Activated CD4-positive, alpha-beta T cell treated with anti-CD3 and anti-CD28 coated beads for 36 hours (primary cell): ENCODE measurements at regions not wholly inside any gene's neighbourhood (a gene's known extent, or its start where the extent isn't known, plus 50 kb on each side); places are given as distances from the start of the nearest gene placed in this dataset.
"Not testable (repeated sequence)": the region's sequence is repeated elsewhere in the genome, so short reads cannot be mapped to it uniquely, and the experiment has no call there.

ENCODE experiments used
- ATAC-seq: fragments of 200-7000 bp; cut with Tn5 transposase; one replicate; pipeline ENCODE4 v1.10.0; 2021; ENCODE audit warnings: mild to moderate bottlenecking, moderate library complexity
- CTCF ChIA-PET: fragments of 350-600 bp; sonication (Branson Sonifier 250); formaldehyde crosslinking; loops from one replicate; lab custom pipeline; 2021; ENCODE audit warnings: antibody characterized with exemption; lab: Charles Lee
- POLR2A ChIA-PET: fragments of 350-600 bp; sonication (Branson Sonifier 250); formaldehyde crosslinking; loops from one replicate; lab custom pipeline; 2021; ENCODE audit warnings: antibody characterized with exemption, inconsistent platforms; lab: Charles Lee
- DNase-seq: peaks from one replicate; pipeline ENCODE4 v3.0.0-alpha.2; 2020
- H3K27ac Mint-ChIP-seq: one replicate; pipeline ENCODE4 v1.8.0; 2021; ENCODE audit warnings: mixed read lengths
- H3K27me3 Mint-ChIP-seq: one replicate; pipeline ENCODE4 v1.8.0; 2021; ENCODE audit warnings: mixed read lengths
- H3K36me3 Mint-ChIP-seq: one replicate; pipeline ENCODE4 v1.8.0; 2021; ENCODE audit warnings: low read depth, mixed read lengths
- H3K4me1 Mint-ChIP-seq: one replicate; pipeline ENCODE4 v1.8.0; 2021; ENCODE audit warnings: mixed read lengths
- H3K4me3 Mint-ChIP-seq: one replicate; pipeline ENCODE4 v1.8.0; 2021; ENCODE audit warnings: mild to moderate bottlenecking, moderate library complexity, mixed read lengths
- H3K9me3 Mint-ChIP-seq: one replicate; pipeline ENCODE4 v1.8.0; 2021; ENCODE audit warnings: low read depth, mixed read lengths
- intact Hi-C, 2 experiments: fragments of 100-400 bp; cut with DNase I in 1 of 2; cut with micrococcal nuclease in 1 of 2; formaldehyde crosslinking; loops; one replicate each; pipeline versions ENCODE4 v1.14.2 to v1.15.1; 2022 to 2024; cut with DNase I, micrococcal nuclease

DNA sequence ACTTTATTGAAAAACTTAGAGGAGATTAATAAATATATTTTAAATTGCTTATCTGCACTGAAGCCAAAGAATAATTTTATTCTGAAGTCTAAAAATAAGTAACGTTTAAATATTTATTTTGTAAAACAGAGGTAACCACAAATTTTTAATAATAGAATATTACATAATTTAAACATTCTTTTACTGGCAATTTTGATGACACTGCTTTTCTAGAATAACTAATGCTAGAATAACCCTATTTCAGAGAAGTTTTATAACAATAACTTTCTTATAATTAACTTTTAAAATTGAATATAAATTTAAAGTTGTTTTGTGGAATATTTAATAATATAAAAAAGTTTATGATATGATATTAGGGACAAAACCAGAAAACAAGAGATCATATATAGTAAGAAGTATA, 409.6 kb upstream of the KCNMB2 start:
- no peak for ATAC-seq
- ChIA-PET POLR2A (no interaction called here), CTCF (no interaction called here)
- H3K27ac Mint-ChIP-seq, result no peak overlapping the region
- no peak overlapping the region for H3K4me3 Mint-ChIP-seq
- no peak for DNase-seq
- H3K36me3 Mint-ChIP-seq, result no peaks in the 10 kb centered on the region
- intact Hi-C loops, result no loop called here
- H3K9me3 Mint-ChIP-seq, result no peaks in the 10 kb centered on the region
- H3K27me3 Mint-ChIP-seq, result no peaks in the 10 kb centered on the region
- H3K4me1 Mint-ChIP-seq, result no peaks in the 10 kb centered on the region

DNA sequence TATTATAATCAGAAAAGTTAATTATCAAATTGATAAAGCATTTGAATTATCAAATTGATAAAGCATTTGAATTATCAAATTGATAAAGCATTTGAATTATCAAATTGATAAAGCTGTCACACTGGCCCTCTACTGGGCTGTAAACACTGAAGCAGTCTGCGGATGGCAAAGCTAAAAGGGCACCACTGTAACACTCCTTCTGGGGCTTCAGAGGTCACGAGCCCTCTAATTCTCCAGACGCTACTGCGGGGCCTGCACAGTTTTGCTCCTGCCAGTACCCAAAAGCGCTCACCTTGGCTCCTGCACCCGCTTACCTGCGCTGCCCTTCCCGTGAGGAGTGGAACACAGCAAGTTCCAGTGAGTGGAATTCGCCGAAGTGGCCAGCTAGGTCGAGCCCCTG, 409.0 kb upstream of the KCNMB2 start:
- CTCF ChIA-PET, result no interaction called here
- POLR2A ChIA-PET, result no interaction called here
- Mint-ChIP-seq H3K4me3 (no peak overlapping the region), H3K36me3 (no peaks in the 10 kb centered on the region), H3K27ac (no peak overlapping the region), H3K9me3 (no peaks in the 10 kb centered on the region), H3K4me1 (no peaks in the 10 kb centered on the region), H3K27me3 (no peaks in the 10 kb centered on the region)
- ATAC-seq (no peak), DNase-seq (no peak)
- intact Hi-C loops, result no loop called here

DNA sequence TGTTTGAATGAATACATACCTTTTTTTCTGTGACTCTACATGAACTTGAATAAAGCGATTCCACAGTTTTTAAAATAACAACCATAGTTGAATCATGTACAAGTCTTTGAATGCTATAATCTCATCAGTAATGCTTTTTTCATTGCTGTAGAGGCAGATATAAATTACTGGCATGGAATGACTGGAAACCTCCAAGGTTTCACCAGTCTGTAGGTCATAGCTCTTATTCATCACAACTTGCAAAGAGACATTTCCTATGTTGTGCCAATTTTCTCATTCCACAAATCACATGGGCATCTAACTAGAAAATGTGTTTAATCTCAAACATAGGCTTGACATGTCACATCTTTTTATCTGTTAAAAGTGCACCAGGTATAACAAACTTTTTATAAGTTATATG, 407.1 kb upstream of the KCNMB2 start:
- ChIA-PET POLR2A (no interaction called here), CTCF (no interaction called here)
- Mint-ChIP-seq H3K27ac (no peak overlapping the region), H3K27me3 (no peaks in the 10 kb centered on the region), H3K4me3 (no peak overlapping the region), H3K4me1 (no peaks in the 10 kb centered on the region), H3K9me3 (no peaks in the 10 kb centered on the region), H3K36me3 (no peaks in the 10 kb centered on the region)
- no peak for DNase-seq
- intact Hi-C loops, result no loop called here
- no peak for ATAC-seq

DNA sequence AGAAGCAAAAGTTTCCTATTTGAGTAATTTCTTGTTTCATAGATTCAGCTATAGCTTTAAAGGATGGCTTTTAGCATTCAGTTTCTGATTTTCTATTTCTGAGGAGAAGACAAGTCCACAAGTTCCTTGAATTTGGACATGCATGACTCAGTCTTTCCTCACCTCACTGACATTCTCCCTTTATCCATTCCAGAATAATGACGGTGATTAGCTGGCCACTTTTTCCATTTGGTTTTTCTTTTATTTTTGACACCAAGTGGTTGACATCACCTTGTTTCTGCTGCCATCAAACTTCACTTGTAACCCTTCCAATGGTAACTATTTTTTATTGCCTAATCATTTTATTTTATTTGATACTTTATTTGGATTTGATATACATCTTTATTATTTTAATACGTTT, 404.4 kb upstream of the KCNMB2 start:
- Mint-ChIP-seq H3K4me3 (no peak overlapping the region), H3K27me3 (no peaks in the 10 kb centered on the region), H3K4me1 (no peaks in the 10 kb centered on the region), H3K27ac (no peak overlapping the region), H3K36me3 (no peaks in the 10 kb centered on the region), H3K9me3 (peaks cover 3% of the 10 kb centered on the region)
- ATAC-seq, result no peak
- ChIA-PET POLR2A (no interaction called here), CTCF (no interaction called here)
- DNase-seq, result no peak
- intact Hi-C loops, result no loop called here

DNA sequence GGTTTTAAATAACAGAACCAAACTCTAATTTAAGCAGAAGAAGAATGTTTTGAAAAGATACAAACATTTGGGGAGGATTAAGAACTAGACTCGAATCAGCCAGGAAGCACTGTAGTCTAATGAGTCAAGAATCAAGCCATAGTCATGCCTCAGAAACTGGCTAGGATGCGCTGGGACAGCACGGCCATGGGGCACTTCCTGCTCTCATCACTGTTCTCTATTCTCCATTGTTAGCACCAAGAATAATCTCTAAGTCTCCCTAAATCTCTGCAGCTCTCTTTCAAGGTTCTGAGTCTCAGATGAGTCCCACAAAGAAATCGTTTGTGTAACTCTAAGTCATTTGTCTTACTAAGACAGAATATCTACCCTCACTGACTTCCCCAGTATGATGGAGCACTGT, 399.0 kb upstream of the KCNMB2 start:
- Mint-ChIP-seq H3K4me1 (no peaks in the 10 kb centered on the region), H3K4me3 (no peak overlapping the region), H3K27me3 (no peaks in the 10 kb centered on the region), H3K27ac (no peak overlapping the region), H3K9me3 (peaks cover 3% of the 10 kb centered on the region), H3K36me3 (no peaks in the 10 kb centered on the region)
- ATAC-seq, result no peak
- CTCF ChIA-PET, result no interaction called here
- POLR2A ChIA-PET, result interaction anchor here (0.6 kb wide), 1 partner anchor 69 kb away, joined by 3 read pairs; no protein-coding TSS in a partner anchor
- no peak for DNase-seq
- intact Hi-C loops, result no loop called here

DNA sequence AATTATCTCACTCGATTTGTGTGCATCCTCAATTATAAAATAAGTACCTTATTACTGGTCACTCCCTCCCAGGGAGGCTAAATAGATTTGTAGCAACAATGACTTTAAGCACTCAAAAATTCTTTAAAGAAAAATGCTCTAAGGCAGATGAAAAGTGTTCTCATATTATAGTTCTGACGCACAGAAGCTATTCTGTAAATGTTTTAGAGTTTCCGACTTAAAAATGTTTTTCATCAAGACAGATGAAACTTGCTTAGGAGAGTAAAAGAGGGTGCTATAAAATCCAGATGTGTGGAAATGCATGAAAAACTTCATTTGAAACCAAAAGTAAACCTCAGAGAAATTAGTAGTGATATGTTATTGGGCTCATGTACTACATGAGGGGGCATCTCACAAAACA, 398.4 kb upstream of the KCNMB2 start:
- Mint-ChIP-seq H3K4me3 (no peak overlapping the region), H3K9me3 (peaks cover 3% of the 10 kb centered on the region), H3K27ac (no peak overlapping the region), H3K36me3 (no peaks in the 10 kb centered on the region), H3K4me1 (no peaks in the 10 kb centered on the region), H3K27me3 (no peaks in the 10 kb centered on the region)
- intact Hi-C loops, result no loop called here
- ChIA-PET CTCF (no interaction called here), POLR2A (interaction anchor here (0.6 kb wide), 1 partner anchor 68 kb away, joined by 3 read pairs; no protein-coding TSS in a partner anchor)
- DNase-seq (no peak), ATAC-seq (no peak)

DNA sequence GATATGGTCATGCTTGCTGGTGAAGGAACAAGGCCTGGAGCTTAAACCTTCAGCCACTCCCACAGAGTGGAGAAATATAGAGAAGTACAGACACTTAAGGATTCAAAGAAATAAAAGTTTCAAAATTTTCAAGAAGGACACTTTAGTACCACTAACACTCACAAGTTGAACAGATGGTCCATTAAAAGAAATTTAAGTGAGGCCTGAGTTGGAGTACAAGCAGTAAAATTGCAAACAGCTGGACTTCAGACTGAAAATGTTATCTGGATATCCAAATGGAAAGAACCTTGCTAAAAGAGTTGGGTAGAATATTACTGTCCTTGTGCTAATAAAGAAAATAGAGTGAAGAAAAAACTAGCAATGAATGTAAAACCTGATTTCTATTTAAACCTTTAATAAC, 397.1 kb upstream of the KCNMB2 start:
- Mint-ChIP-seq H3K9me3 (peaks cover 3% of the 10 kb centered on the region), H3K4me3 (no peak overlapping the region)
- intact Hi-C loops, result no loop called here

DNA sequence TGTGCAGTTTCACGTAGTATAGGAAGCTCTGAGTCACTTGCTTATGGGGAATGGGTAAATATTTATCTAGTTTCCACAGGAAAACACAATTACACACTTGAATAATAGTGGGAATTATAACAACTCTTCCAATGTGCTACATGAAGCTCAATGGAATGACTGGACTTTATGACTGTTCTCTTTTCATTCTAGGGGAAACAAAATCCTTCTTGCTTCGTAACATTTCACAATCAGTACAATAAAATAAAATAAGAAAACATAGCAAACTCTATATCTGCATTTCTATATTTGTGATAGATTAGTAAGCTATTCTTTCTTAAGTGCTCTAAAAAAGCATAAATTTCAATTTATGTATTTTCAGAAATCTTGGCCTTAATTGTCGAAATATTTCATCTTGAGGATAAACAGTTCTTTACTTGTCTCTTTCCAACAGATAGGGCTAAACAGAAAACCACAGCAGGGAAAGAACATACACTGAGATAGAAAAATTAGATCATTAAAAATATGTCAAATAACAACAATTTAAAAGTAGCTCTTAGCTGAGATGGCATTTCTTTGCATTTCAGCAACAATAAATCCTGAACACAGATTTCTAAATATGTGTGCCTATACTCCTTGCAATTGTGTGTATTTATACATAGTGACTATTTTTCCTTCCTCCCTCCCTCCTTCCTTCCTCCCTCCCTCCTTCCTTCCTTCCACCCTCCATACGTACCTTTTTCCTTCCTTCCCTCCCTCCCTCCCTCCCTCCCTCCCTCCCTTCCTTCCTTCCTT, 395.5 kb upstream of the KCNMB2 start:
- Mint-ChIP-seq H3K36me3 (no peaks in the 10 kb centered on the region), H3K4me1 (no peaks in the 10 kb centered on the region), H3K27me3 (no peaks in the 10 kb centered on the region), H3K27ac (no peak overlapping the region), H3K9me3 (no peaks in the 10 kb centered on the region), H3K4me3 (no peak overlapping the region)
- ChIA-PET CTCF (no interaction called here), POLR2A (no interaction called here)
- no peak for ATAC-seq
- no peak for DNase-seq
- intact Hi-C loops, result no loop called here

More for the DNA sequence above, 397.1 kb upstream of the KCNMB2 start:
- ChIA-PET POLR2A (no interaction called here), CTCF (no interaction called here)
- no peak overlapping the region for H3K27ac Mint-ChIP-seq
- DNase-seq (no peak), ATAC-seq (no peak)
- no peaks in the 10 kb centered on the region for H3K27me3 Mint-ChIP-seq
- no peaks in the 10 kb centered on the region for H3K36me3 Mint-ChIP-seq
- no peaks in the 10 kb centered on the region for H3K4me1 Mint-ChIP-seq

DNA sequence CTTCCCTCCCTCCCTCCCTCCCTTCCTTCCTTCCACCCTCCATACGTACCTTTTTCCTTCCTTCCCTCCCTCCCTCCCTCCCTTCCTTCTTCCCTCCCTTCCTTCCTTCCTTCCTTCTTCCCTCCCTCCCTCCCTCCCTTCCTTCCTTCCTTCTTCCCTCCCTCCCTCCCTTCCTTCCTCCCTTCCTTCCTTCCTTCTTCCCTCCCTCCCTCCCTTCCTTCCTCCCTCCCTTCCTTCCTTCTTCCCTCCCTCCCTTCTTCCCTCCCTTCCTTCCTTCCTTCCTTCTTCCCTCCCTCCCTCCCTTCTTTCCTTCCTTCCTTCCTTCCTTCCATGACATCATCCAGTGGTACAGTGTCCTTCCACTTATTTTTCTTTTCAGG, 394.9 kb upstream of the KCNMB2 start:
- H3K27ac Mint-ChIP-seq, DNase-seq, intact Hi-C loops, H3K27me3 Mint-ChIP-seq, ATAC-seq, H3K9me3 Mint-ChIP-seq, POLR2A ChIA-PET, H3K4me3 Mint-ChIP-seq, CTCF ChIA-PET, H3K36me3 Mint-ChIP-seq, H3K4me1 Mint-ChIP-seq: not testable (repeated sequence)

DNA sequence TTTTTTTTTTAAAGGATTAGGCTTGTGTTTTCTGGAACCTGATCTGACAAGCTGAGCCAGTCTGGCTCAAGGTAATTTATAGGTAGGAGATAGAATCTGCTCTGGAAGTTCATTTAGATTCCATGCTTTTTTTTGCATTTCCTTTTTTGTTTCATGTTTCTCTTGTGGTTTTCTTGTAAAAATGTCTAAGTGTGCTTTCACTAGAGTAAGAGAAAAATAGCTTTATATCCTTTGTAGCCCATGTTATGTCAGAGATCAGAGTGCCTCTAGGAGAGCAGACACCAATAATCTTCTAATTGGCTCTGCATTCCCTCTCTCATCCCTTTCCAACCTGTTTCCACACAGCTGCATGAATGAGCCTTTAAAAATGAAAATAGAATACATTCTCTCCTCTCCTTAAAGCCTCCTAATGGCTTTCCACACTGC, 389.8 kb upstream of the KCNMB2 start:
- H3K4me1 Mint-ChIP-seq, result peaks cover 2% of the 10 kb centered on the region
- intact Hi-C loops, result no loop called here
- ChIA-PET POLR2A (no interaction called here), CTCF (no interaction called here)
- H3K27me3 Mint-ChIP-seq, result no peaks in the 10 kb centered on the region
- no peak for DNase-seq
- H3K9me3 Mint-ChIP-seq, result no peaks in the 10 kb centered on the region
- H3K27ac Mint-ChIP-seq, result no peak overlapping the region
- no peak for ATAC-seq
- no peaks in the 10 kb centered on the region for H3K36me3 Mint-ChIP-seq
- no peak overlapping the region for H3K4me3 Mint-ChIP-seq

DNA sequence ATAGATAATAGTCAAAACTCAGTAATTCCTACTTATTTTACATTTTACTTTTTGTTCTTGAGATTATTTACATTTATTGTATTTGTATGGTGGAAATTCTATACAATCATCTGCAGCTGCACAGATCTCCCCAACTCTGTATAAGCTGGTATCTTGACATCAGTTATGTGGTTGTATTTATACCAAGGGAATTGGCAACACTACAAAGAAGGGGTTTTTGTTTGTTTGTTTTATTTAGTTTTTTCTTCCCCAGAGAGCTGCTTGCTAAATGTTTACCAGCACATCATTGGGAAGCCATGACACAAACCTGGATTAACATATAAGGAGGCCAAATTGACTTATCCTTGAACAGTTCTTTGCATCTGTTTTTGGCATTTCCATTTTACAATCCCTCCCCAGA, 389.2 kb upstream of the KCNMB2 start:
- DNase-seq (no peak), ATAC-seq (no peak)
- POLR2A ChIA-PET, result no interaction called here
- intact Hi-C loops, result no loop called here
- Mint-ChIP-seq H3K27ac (no peak overlapping the region), H3K27me3 (no peaks in the 10 kb centered on the region), H3K36me3 (no peaks in the 10 kb centered on the region), H3K4me1 (peaks cover 5% of the 10 kb centered on the region), H3K9me3 (no peaks in the 10 kb centered on the region), H3K4me3 (no peak overlapping the region)
- CTCF ChIA-PET, result no interaction called here

DNA sequence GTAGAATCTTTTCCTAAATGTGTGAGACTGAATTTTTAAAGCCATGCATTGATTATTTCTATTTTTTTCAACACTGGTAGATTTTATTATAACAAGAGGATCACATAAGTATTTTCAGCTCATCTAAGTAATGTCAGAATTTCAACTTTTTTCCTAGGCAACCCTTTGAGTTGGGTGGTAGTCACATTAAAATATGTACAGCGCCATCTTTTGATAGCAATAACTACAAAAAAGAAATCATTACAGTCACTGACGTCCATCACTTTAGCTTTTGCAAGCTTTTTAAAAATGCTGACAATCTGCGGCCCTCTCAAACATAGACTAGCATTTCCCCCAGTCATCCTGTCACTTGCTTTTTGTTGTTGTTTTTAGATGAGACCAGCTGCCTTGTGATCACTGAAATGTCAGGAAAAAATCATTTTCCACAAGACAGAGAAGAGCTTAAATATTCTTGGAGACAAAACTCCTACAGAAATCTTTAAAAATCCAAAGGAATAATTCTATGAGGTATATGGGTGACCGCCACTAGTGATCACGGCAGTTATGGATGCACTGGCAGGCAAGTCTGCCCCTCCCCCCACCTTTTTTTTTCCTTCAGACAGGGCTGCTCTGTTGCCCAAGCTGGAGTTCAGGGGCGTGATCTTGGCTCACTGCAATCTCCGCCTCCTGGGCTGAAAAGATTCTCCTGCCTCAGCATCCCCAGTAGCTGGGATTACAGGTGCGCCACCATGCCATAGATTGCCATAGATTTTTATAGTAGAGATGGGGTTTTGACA, 384.0 kb upstream of the KCNMB2 start:
- no peaks in the 10 kb centered on the region for H3K9me3 Mint-ChIP-seq

More for the DNA sequence above, 384.0 kb upstream of the KCNMB2 start:
- DNase-seq, result no peak
- Mint-ChIP-seq H3K36me3 (no peaks in the 10 kb centered on the region), H3K27me3 (no peaks in the 10 kb centered on the region), H3K4me3 (no peak overlapping the region), H3K4me1 (peaks cover 2% of the 10 kb centered on the region), H3K27ac (no peak overlapping the region)
- POLR2A ChIA-PET, result interaction anchor here (0.7 kb wide), 1 partner anchor 746 kb away, joined by 3 read pairs; no protein-coding TSS in a partner anchor
- CTCF ChIA-PET, result no interaction called here
- intact Hi-C loops, result loop anchor here in 1 of 2 experiments (10.0 kb wide), 1 partner anchor 1097 kb away; no protein-coding TSS in a partner anchor
- no peak for ATAC-seq
